AG09309 (cell line): ENCODE measurements at regions not wholly inside any gene's neighbourhood (a gene's known extent, or its start where the extent isn't known, plus 50 kb on each side); places are given as distances from the start of the nearest gene placed in this dataset.

ENCODE experiments used
- DNase-seq: peaks from one replicate; pipeline ENCODE4 v3.0.0-alpha.2; 2010; ENCODE audit warnings: low read depth
- H3K4me3 ChIP-seq: 2 replicates; pipeline ENCODE4 v1.5.1; 2011; ENCODE audit warnings: mild to moderate bottlenecking, low read depth, low read length, moderate library complexity; ENCODE audit not compliant: control insufficient read depth
- CTCF ChIP-seq: IDR thresholded peaks from 2 replicates; pipeline ENCODE4 v1.5.1; 2011; ENCODE audit warnings: mild to moderate bottlenecking, low read depth, low read length, inconsistent platforms; ENCODE audit not compliant: insufficient read depth, control insufficient read depth; ENCODE audit errors: missing control alignments

GRCh38 chr10:111289461-111289860 lies 212.6 kb downstream of the ADRA2A start:
- no peak for TF ChIP-seq CTCF
- no peak for DNase-seq
- no peak overlapping the region for H3K4me3 ChIP-seq

DNA sequence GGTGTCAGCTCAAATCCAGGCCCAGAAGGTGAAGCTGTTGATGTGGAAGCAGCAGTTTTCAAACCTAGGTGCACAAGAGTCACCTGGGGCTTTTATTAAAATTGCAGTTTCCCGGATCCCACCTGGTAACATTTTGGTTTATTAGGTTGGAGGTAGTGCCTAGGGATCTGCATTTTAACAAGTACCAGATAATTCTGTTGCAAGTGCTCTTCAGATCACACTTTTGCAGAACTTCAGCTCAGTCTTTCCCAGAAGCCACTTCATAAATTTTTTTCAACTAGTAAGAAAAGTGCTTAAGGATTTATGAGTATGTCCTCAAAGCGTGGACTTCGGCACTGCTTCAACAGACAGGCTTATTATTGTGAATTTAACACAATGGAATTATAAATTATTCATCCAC lies 213.8 kb downstream of the ADRA2A start:
- no peak for DNase-seq
- TF ChIP-seq CTCF: no peak
- H3K4me3 ChIP-seq: no peak overlapping the region

DNA sequence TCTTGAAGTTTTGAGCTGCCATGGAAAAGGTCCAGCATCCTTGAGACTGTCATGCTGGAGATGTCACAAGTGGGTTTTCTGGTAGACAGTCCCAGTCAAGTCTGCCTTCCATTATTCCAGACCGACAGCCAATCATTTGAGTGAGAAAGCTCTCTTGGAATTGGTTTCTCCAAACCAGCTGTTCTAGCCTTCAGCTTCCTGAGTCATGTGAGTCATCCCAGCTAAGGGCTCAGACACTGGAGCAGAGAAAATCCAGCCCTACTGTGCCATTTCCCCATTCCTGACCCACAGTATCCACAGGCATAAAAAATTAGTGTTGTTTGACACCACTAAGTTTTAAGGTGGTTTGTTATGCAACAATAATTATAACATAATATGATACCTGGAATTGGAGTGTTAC lies 219.0 kb downstream of the ADRA2A start:
- H3K4me3 ChIP-seq: no peak overlapping the region
- DNase-seq: no peak
- no peak for TF ChIP-seq CTCF

GRCh38 chr10:111297351-111297848 lies 220.6 kb downstream of the ADRA2A start:
- no peak for TF ChIP-seq CTCF
- no peak overlapping the region for H3K4me3 ChIP-seq
- no peak for DNase-seq

GRCh38 chr10:111298031-111298430 lies 221.2 kb downstream of the ADRA2A start:
- TF ChIP-seq CTCF: no peak
- DNase-seq: no peak
- no peak overlapping the region for H3K4me3 ChIP-seq

GRCh38 chr10:111299037-111299436 lies 222.2 kb downstream of the ADRA2A start:
- H3K4me3 ChIP-seq: no peak overlapping the region
- no peak for DNase-seq
- TF ChIP-seq CTCF: no peak

- no peak overlapping the region for H3K4me3 ChIP-seq
- no peak for TF ChIP-seq CTCF
- no peak for DNase-seq
Measured at GRCh38 chr10:111303887-111304286, 227.1 kb downstream of the ADRA2A start.
